ENCODE measurements at regions not wholly inside any gene's neighbourhood (a gene's known extent, or its start where the extent isn't known, plus 50 kb on each side); places are given as distances from the start of the nearest gene placed in this dataset.

DNA sequence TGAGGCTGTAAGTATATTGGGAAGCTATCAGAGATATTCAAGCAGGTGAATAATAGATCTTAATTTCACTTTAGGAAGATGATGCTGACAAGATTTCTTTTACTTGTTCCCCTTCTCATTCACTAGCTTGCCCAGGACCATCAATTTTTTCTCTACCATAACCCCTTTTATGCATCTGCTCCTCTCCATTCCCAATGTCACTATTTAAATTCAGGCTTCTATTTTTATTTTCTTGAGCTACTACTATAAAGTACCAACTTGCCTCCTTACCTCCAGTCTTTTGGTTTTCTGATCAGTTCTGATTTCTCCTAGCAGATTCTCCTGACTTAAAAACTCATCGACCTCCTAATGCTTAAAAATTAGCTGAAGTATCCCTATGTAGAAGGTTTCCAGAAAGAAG is 97.7 kb upstream of the SMIM30 start:
- Histone ChIP-seq H3K4me3 (ENCODE audit: low read length) (no peak overlapping the region), H3K36me3 (ENCODE audit: insufficient read depth, low read length) (no peaks in the 10 kb centered on the region), H3K27me3 (ENCODE audit: insufficient read depth, low read length) (no peaks in the 10 kb centered on the region), H3K9me3 (ENCODE audit: low read length) (no peaks in the 10 kb centered on the region), H2AFZ (ENCODE audit: low read depth, low read length) (no peak overlapping the region), H3K4me1 (ENCODE audit: insufficient read depth, low read length) (no peaks in the 10 kb centered on the region)

DNA sequence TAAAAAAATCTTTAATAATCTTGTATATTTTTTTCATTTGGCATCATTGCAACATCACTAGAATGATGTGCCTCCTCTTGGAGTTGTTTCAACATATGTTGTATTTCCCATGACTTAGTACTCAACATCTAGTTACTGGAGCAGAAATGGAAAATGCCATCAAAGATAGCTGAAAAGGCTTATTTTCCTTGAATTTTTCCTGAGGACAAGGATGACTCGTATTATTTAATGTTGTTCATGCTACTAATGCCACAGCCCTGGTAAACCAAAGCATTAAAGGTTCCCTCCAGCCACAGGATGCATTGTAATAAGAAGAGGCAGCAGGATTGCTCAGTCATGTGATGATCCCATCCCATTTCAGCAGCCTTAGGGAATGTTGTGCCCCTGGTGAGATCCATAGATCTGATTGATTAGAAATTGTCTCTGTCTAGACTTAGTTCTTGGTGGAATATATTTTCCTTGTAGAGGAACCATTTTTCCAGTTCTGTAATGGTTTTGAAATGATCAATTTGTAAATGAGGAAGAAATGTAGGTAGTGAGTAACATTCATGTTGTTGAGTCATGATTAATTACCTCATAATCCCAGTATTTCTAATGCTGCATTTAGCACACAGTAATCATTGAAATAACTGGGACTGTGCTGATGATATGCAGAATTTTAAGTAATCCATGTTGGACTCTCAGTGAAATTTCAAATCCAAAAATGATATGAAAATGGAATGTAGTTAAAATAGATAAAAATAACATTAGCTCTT is 91.3 kb upstream of the SMIM30 start:
- Histone ChIP-seq H3K4me3 (ENCODE audit: low read length) (no peak overlapping the region), H3K27me3 (ENCODE audit: insufficient read depth, low read length) (no peaks in the 10 kb centered on the region), H3K4me1 (ENCODE audit: insufficient read depth, low read length) (peaks cover 8% of the 10 kb centered on the region), H2AFZ (ENCODE audit: low read depth, low read length) (no peak overlapping the region), H3K36me3 (ENCODE audit: insufficient read depth, low read length) (no peaks in the 10 kb centered on the region), H3K9me3 (ENCODE audit: low read length) (no peaks in the 10 kb centered on the region)

DNA sequence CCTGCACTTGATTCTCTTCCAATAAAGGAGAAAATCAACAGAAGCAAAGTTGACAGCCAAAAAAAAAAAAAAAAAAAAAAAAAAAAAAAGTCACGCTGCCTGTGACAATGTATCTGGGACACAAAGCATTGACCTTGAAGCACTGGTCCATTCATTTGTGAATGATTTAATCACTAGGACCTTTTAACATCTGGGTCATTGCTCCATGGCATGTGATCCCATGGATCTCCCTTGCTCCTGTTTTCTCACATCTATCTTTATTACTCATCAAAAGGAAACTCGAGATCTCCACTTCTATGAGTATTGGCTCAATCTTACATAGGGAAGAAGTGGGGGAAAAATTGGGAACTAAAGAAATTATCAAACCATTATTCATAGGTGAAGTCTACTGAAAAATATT is 89.6 kb upstream of the SMIM30 start:
- Histone ChIP-seq H3K36me3 (ENCODE audit: insufficient read depth, low read length) (no peaks in the 10 kb centered on the region), H2AFZ (ENCODE audit: low read depth, low read length) (no peak overlapping the region), H3K4me1 (ENCODE audit: insufficient read depth, low read length) (peaks cover 8% of the 10 kb centered on the region), H3K9me3 (ENCODE audit: low read length) (no peaks in the 10 kb centered on the region), H3K4me3 (ENCODE audit: low read length) (no peak overlapping the region), H3K27me3 (ENCODE audit: insufficient read depth, low read length) (no peaks in the 10 kb centered on the region)

DNA sequence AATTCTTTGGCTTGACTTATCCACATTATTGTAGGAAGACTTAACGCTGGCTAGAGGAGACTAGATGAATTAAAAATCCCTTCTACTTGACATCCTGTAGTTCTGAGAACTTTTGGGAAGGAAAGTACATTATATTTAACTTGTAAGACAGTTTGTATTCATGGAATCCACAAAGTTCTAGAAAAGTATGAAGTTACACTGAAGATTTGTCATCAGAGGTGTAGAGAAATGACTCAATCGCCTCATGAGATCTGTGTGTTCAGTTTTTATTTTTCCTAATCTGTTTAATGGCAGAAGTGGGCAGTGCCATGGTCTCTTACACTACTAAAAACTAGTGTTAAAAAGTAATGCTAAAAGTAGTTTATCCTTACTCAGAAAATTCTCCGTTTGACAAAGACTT is 89.1 kb upstream of the SMIM30 start:
- Histone ChIP-seq H3K4me1 (ENCODE audit: insufficient read depth, low read length) (peaks cover 8% of the 10 kb centered on the region), H3K9me3 (ENCODE audit: low read length) (no peaks in the 10 kb centered on the region), H2AFZ (ENCODE audit: low read depth, low read length) (no peak overlapping the region), H3K4me3 (ENCODE audit: low read length) (no peak overlapping the region), H3K27me3 (ENCODE audit: insufficient read depth, low read length) (no peaks in the 10 kb centered on the region), H3K36me3 (ENCODE audit: insufficient read depth, low read length) (no peaks in the 10 kb centered on the region)

DNA sequence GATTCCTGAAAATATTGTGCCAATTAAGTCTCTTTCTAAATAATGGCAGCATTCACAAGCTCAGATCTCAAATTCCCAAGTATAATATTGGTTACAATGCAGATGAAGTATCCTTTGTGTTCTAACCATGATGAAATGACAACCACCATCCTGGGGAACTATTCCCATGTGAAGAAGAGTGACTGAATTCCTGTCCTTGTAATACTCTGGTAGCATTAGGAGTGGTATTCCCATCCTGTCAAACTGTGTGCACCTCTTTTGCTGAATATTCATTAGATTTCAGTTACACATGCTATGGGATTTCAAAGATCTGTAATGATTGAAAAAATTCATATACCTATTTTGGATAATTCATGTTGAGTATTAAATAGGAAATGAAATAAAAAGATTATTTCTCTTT is 86.1 kb upstream of the SMIM30 start:
- Histone ChIP-seq H3K4me3 (ENCODE audit: low read length) (no peak overlapping the region), H3K36me3 (ENCODE audit: insufficient read depth, low read length) (no peaks in the 10 kb centered on the region), H3K27me3 (ENCODE audit: insufficient read depth, low read length) (no peaks in the 10 kb centered on the region), H3K4me1 (ENCODE audit: insufficient read depth, low read length) (peaks cover 8% of the 10 kb centered on the region), H2AFZ (ENCODE audit: low read depth, low read length) (no peak overlapping the region), H3K9me3 (ENCODE audit: low read length) (no peaks in the 10 kb centered on the region)

DNA sequence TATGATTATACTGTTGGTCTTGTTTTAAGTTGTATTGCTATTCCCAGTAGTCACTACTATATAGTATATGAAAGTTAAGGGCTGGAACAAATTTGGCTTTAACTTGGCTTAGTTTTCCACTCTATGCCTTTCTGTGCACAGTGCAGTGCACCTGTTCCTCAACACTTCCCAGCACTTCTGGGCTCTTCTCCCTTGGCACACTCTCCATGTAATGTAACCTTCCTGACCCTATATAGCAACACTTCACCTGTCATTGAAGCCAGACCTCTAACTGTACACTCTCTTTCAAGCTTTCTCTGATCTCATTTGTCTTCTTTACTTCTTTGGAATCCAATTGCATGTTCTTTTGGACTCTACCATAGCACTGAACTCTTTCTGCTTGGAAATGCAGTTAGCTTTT is 83.9 kb upstream of the SMIM30 start:
- H3K9me3 ChIP-seq (ENCODE audit: low read length) = no peaks in the 10 kb centered on the region
- no peaks in the 10 kb centered on the region for H3K36me3 ChIP-seq (ENCODE audit: insufficient read depth, low read length)
- peaks cover under 1% of the 10 kb centered on the region for H3K4me1 ChIP-seq (ENCODE audit: insufficient read depth, low read length)
- H2AFZ ChIP-seq (ENCODE audit: low read depth, low read length) = no peak overlapping the region
- H3K4me3 ChIP-seq (ENCODE audit: low read length) = no peak overlapping the region
- no peaks in the 10 kb centered on the region for H3K27me3 ChIP-seq (ENCODE audit: insufficient read depth, low read length)

DNA sequence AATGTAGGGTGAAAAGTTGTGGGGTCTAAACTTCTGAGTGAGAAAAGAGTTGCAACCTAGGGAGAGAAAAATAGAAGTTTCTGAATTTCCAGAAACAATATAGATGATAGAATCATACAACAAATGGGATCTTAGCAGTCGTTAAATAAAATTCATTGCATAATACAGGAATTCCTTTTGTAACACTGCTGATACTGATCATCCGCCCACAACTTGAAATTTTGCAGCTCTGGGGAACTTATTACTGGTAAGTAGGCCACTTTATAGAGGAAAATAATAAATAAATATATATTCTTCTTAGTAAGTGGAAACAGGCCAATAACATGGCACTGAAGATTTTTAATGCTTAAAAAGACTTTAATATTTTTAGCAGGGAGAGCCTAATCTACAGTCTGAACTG is 81.9 kb upstream of the SMIM30 start:
- Histone ChIP-seq H3K4me3 (ENCODE audit: low read length) (no peak overlapping the region), H3K4me1 (ENCODE audit: insufficient read depth, low read length) (no peaks in the 10 kb centered on the region), H3K9me3 (ENCODE audit: low read length) (no peaks in the 10 kb centered on the region), H3K27me3 (ENCODE audit: insufficient read depth, low read length) (no peaks in the 10 kb centered on the region), H3K36me3 (ENCODE audit: insufficient read depth, low read length) (no peaks in the 10 kb centered on the region), H2AFZ (ENCODE audit: low read depth, low read length) (no peak overlapping the region)

DNA sequence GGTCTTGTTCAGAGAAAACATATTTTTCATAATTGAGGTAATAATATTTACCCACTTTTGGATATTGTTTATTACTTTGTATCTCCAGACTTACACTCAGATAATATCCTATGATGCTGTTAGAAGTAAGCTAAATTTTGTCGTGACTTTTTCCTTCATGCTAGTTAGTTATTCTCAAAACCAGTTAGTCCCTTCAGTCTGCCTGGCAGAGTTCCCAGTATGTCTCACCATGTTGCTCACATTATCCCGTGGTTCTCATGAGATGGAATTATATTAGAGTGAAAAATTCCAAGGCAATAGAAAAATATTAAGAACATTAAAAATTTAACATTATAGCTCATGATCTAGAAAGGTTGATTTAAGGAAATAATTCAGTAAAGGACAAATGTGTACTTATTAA is 81.5 kb upstream of the SMIM30 start:
- Histone ChIP-seq H3K9me3 (ENCODE audit: low read length) (no peaks in the 10 kb centered on the region), H3K27me3 (ENCODE audit: insufficient read depth, low read length) (no peaks in the 10 kb centered on the region), H3K36me3 (ENCODE audit: insufficient read depth, low read length) (no peaks in the 10 kb centered on the region), H2AFZ (ENCODE audit: low read depth, low read length) (no peak overlapping the region), H3K4me3 (ENCODE audit: low read length) (no peak overlapping the region), H3K4me1 (ENCODE audit: insufficient read depth, low read length) (no peaks in the 10 kb centered on the region)

DNA sequence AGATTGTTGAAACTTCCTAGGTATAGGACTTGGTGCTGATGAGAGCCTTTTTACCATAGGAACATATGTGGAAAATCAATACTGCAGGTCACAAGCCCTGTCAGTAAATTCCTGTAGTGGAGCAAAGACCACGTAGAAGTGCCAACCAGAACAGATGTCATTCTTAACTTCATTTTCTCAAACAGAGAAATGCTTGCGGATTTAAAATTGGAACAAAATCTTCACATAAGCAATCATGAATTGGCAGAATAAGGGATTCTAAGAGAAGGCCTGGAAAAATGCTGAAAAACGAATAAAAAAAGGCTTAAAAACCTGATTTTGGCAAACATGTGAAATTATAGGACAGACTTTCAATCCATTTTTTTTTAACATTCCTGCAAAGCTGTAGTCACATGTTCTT is 80.8 kb upstream of the SMIM30 start:
- Histone ChIP-seq H3K9me3 (ENCODE audit: low read length) (no peaks in the 10 kb centered on the region), H3K4me1 (ENCODE audit: insufficient read depth, low read length) (no peaks in the 10 kb centered on the region), H2AFZ (ENCODE audit: low read depth, low read length) (no peak overlapping the region), H3K4me3 (ENCODE audit: low read length) (no peak overlapping the region), H3K27me3 (ENCODE audit: insufficient read depth, low read length) (no peaks in the 10 kb centered on the region), H3K36me3 (ENCODE audit: insufficient read depth, low read length) (no peaks in the 10 kb centered on the region)

DNA sequence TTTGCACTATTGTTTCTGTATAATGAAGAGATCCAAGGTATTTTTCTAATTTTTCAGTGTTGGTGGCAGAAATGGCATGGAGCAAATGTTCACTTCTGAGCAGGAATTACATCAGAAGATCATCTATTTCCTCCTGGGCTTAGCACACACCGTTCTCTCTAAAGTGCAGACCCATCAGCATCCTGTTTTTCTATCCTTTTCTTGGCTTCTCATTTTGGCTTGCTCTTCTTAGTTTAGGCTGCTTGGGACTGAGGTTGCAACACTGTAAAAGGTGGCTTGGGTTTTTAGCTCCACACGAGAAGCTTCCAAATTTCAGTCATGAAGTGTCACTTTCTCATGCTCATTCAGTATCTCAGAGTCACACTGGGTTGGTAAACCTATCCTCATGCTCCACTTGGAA is 79.9 kb upstream of the SMIM30 start:
- Histone ChIP-seq H3K4me3 (ENCODE audit: low read length) (no peak overlapping the region), H2AFZ (ENCODE audit: low read depth, low read length) (no peak overlapping the region), H3K4me1 (ENCODE audit: insufficient read depth, low read length) (no peaks in the 10 kb centered on the region), H3K9me3 (ENCODE audit: low read length) (no peaks in the 10 kb centered on the region), H3K36me3 (ENCODE audit: insufficient read depth, low read length) (no peaks in the 10 kb centered on the region), H3K27me3 (ENCODE audit: insufficient read depth, low read length) (no peaks in the 10 kb centered on the region)

DNA sequence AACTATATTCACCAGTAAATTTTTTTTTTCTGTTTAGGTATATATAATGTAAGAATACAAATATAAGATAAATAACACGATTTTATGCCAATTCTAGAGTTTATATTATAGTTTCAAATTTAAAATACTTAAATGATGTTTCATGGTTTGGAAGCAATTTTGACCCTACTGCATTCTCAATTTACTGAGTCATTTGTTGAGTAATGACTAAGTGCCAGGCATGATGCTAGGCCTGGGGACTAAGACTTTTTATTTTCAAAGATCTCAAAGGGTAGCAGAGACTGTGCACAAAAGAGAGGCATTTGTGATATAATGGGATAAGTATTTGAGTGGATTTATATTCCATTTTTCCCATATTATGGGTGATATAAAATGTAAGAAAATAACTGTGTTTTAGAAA is 78.9 kb upstream of the SMIM30 start:
- Histone ChIP-seq H3K27me3 (ENCODE audit: insufficient read depth, low read length) (no peaks in the 10 kb centered on the region), H2AFZ (ENCODE audit: low read depth, low read length) (no peak overlapping the region), H3K9me3 (ENCODE audit: low read length) (no peaks in the 10 kb centered on the region), H3K36me3 (ENCODE audit: insufficient read depth, low read length) (no peaks in the 10 kb centered on the region), H3K4me3 (ENCODE audit: low read length) (no peak overlapping the region), H3K4me1 (ENCODE audit: insufficient read depth, low read length) (no peaks in the 10 kb centered on the region)

DNA sequence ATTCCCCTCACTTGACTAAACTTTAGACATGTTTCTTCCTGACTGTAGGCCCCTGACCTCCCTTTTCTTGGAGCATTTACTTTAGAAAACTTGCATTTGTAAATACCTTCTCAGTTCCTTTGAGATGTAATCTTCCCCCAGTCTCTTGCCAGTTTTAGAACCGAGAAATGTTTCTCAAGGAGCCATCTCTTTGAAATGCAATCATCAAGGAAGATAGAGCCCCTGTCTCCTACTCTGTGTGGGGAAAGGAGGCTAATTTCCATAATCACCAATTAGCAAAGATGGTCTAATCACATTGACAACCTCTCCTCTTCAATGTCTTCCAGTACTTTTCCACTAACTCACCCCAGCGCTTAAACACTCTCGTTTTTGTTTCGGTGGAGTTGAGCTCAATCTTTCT is 70.0 kb upstream of the SMIM30 start:
- no peaks in the 10 kb centered on the region for H3K27me3 ChIP-seq (ENCODE audit: insufficient read depth, low read length)

DNA sequence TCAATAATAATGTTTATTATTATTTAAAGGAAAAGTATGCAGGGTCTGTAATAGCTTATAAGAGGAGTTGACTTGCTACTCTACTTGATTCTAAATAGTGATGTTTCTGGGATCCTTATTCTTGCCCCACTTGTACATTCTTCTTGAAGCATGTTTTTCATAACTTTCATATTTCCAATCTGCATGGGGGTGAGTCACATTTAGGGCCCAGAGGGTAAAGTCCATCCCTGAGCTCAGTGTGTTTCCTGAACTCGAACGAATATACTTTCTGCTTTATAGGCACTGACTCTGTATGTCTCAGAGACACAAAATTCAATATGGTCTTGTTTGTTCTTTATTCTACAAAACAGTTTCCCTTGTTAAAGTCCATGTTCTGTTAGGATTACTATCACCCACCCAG is 61.0 kb upstream of the SMIM30 start:
- Histone ChIP-seq H3K4me1 (ENCODE audit: insufficient read depth, low read length) (peaks cover 2% of the 10 kb centered on the region), H2AFZ (ENCODE audit: low read depth, low read length) (no peak overlapping the region), H3K4me3 (ENCODE audit: low read length) (no peak overlapping the region), H3K9me3 (ENCODE audit: low read length) (no peaks in the 10 kb centered on the region), H3K36me3 (ENCODE audit: insufficient read depth, low read length) (no peaks in the 10 kb centered on the region), H3K27me3 (ENCODE audit: insufficient read depth, low read length) (no peaks in the 10 kb centered on the region)

More for the DNA sequence above, 70.0 kb upstream of the SMIM30 start:
- H3K36me3 ChIP-seq (ENCODE audit: insufficient read depth, low read length) = no peaks in the 10 kb centered on the region
- no peak overlapping the region for H3K4me3 ChIP-seq (ENCODE audit: low read length)
- H3K9me3 ChIP-seq (ENCODE audit: low read length) = no peaks in the 10 kb centered on the region
- no peaks in the 10 kb centered on the region for H3K4me1 ChIP-seq (ENCODE audit: insufficient read depth, low read length)
- no peak overlapping the region for H2AFZ ChIP-seq (ENCODE audit: low read depth, low read length)

DNA sequence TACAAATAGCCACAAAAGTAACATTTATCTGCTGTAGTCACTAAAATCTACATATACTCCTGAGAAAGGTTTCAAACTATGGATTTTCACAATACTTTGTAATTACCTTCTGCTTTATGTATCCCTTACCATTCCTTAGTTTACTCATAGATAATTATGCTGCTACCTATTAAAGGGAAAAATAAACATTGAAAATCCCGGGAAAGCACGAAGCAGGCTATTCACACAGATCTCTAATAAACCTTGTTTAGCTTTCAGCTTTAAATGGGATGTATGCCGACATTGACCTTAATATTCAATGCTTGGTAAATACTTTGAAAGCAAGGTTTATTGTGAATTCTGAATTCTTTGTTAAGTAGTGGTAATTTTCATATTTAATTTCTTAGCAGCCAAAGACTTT is 58.5 kb upstream of the SMIM30 start:
- Histone ChIP-seq H3K36me3 (ENCODE audit: insufficient read depth, low read length) (no peaks in the 10 kb centered on the region), H3K9me3 (ENCODE audit: low read length) (no peaks in the 10 kb centered on the region), H3K4me3 (ENCODE audit: low read length) (no peak overlapping the region), H3K4me1 (ENCODE audit: insufficient read depth, low read length) (peaks cover 2% of the 10 kb centered on the region), H3K27me3 (ENCODE audit: insufficient read depth, low read length) (no peaks in the 10 kb centered on the region), H2AFZ (ENCODE audit: low read depth, low read length) (no peak overlapping the region)
